ENCODE measurements at regions not wholly inside any gene's neighbourhood (a gene's known extent, or its start where the extent isn't known, plus 50 kb on each side); places are given as distances from the start of the nearest gene placed in this dataset.

GRCh38 chr19:28318469-28319179 is 894.3 kb downstream of the UQCRFS1 start:
- CTCF ChIA-PET, result no interaction called here
- Histone ChIP-seq H3K36me3 (ENCODE audit: insufficient read depth, low read length, poor library complexity, severe bottlenecking) (no peaks in the 10 kb centered on the region), H3K4me3 (ENCODE audit: low read depth, low read length, poor library complexity, severe bottlenecking) (no peak overlapping the region), H3K27me3 (replicated peaks; ENCODE audit: insufficient read depth, low read depth, low read length, poor library complexity) (no peaks in the 10 kb centered on the region), H3K9me3 (ENCODE audit: low read depth, low read length, poor library complexity, severe bottlenecking) (no peaks in the 10 kb centered on the region), H3K27ac (ENCODE audit: low read depth, low read length, poor library complexity, severe bottlenecking) (no peak overlapping the region), H3K4me1 (ENCODE audit: insufficient read depth, low read length, poor library complexity, severe bottlenecking) (no peaks in the 10 kb centered on the region)
- intact Hi-C loops (cut with micrococcal nuclease; ENCODE audit: unreplicated experiment), result no loop called here
- DNase-seq (ENCODE audit: low spot score), result no peak
- TF ChIP-seq, protein P1, sequence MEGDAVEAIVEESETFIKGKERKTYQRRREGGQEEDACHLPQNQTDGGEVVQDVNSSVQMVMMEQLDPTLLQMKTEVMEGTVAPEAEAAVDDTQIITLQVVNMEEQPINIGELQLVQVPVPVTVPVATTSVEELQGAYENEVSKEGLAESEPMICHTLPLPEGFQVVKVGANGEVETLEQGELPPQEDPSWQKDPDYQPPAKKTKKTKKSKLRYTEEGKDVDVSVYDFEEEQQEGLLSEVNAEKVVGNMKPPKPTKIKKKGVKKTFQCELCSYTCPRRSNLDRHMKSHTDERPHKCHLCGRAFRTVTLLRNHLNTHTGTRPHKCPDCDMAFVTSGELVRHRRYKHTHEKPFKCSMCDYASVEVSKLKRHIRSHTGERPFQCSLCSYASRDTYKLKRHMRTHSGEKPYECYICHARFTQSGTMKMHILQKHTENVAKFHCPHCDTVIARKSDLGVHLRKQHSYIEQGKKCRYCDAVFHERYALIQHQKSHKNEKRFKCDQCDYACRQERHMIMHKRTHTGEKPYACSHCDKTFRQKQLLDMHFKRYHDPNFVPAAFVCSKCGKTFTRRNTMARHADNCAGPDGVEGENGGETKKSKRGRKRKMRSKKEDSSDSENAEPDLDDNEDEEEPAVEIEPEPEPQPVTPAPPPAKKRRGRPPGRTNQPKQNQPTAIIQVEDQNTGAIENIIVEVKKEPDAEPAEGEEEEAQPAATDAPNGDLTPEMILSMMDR (conservative IDR thresholded peaks at IDR 0.05; ENCODE audit: low read depth, low read length), result no peak
- no peak for TF ChIP-seq EZH2 (IDR thresholded peaks at IDR 0.05; ENCODE audit: borderline replicate concordance, low read depth, low read length, poor library complexity, severe bottlenecking)
- POLR2A ChIA-PET (ENCODE audit: low non-redundant PET), result no interaction called here
- no TSS peak for BruUV-seq (replicated peaks)

DNA sequence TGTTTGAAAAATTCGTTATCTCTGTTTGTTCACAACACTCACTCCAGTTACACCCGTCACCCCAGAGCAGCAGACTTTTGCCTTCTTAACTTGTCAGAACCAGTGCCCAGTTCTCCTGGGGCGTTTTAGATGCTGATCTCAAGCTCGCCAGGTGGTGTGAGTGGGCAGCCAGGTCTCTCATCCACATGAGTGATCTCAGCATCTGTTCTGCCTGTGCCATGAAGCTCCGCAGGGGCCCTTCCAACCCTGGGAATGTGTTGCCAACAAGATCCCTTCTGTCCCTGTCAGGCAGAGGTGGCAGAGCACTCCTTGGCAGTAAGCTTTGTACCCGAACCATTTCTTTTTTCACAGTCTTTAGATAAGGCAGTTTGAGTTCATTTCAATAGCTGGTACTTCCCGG is 896.5 kb downstream of the UQCRFS1 start:
- ChIA-PET POLR2A (ENCODE audit: low non-redundant PET) (no interaction called here), CTCF (no interaction called here)
- Histone ChIP-seq H3K4me3 (ENCODE audit: low read depth, low read length, poor library complexity, severe bottlenecking) (no peak overlapping the region), H3K4me1 (ENCODE audit: insufficient read depth, low read length, poor library complexity, severe bottlenecking) (peaks cover 5% of the 10 kb centered on the region), H3K27ac (ENCODE audit: low read depth, low read length, poor library complexity, severe bottlenecking) (no peak overlapping the region), H3K9me3 (ENCODE audit: low read depth, low read length, poor library complexity, severe bottlenecking) (peaks cover 4% of the 10 kb centered on the region), H3K36me3 (ENCODE audit: insufficient read depth, low read length, poor library complexity, severe bottlenecking) (no peaks in the 10 kb centered on the region), H3K27me3 (replicated peaks; ENCODE audit: insufficient read depth, low read depth, low read length, poor library complexity) (no peaks in the 10 kb centered on the region)
- TF ChIP-seq, protein P1 (conservative IDR thresholded peaks at IDR 0.05; ENCODE audit: low read depth, low read length), result no peak
- TF ChIP-seq EZH2 (IDR thresholded peaks at IDR 0.05; ENCODE audit: borderline replicate concordance, low read depth, low read length, poor library complexity, severe bottlenecking), result no peak
- intact Hi-C loops (cut with micrococcal nuclease; ENCODE audit: unreplicated experiment), result no loop called here
- no peak for DNase-seq (ENCODE audit: low spot score)
- no TSS peak for BruUV-seq (replicated peaks)

DNA sequence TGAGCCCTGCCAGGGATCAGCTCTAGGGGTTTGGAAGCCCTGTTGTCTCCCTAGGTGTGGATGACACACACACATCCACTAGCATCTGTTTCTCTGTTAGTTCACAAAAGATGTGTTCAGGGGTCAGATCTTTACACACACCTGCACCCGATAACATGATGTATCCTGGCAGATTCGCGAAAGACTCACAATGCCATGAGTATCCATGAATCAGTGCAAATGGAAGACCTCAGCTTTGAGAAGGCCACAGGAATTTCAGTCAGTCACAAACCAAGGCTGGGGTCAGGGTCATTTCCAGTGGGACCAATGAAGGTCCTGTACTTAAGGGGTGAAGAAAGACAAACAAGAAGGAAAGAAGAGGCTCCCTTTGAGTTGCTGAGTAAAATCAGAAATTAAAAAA is 898.2 kb downstream of the UQCRFS1 start:
- POLR2A ChIA-PET (ENCODE audit: low non-redundant PET), result no interaction called here
- intact Hi-C loops (cut with micrococcal nuclease; ENCODE audit: unreplicated experiment), result no loop called here
- CTCF ChIA-PET, result no interaction called here
- TF ChIP-seq, protein P1 (conservative IDR thresholded peaks at IDR 0.05; ENCODE audit: low read depth, low read length), result no peak
- no peak for TF ChIP-seq EZH2 (IDR thresholded peaks at IDR 0.05; ENCODE audit: borderline replicate concordance, low read depth, low read length, poor library complexity, severe bottlenecking)
- Histone ChIP-seq H3K27ac (ENCODE audit: low read depth, low read length, poor library complexity, severe bottlenecking) (no peak overlapping the region), H3K27me3 (replicated peaks; ENCODE audit: insufficient read depth, low read depth, low read length, poor library complexity) (no peaks in the 10 kb centered on the region), H3K4me1 (ENCODE audit: insufficient read depth, low read length, poor library complexity, severe bottlenecking) (peaks cover 5% of the 10 kb centered on the region), H3K4me3 (ENCODE audit: low read depth, low read length, poor library complexity, severe bottlenecking) (no peak overlapping the region), H3K9me3 (ENCODE audit: low read depth, low read length, poor library complexity, severe bottlenecking) (peaks cover 10% of the 10 kb centered on the region), H3K36me3 (ENCODE audit: insufficient read depth, low read length, poor library complexity, severe bottlenecking) (no peaks in the 10 kb centered on the region)
- DNase-seq (ENCODE audit: low spot score), result no peak
- BruUV-seq (replicated peaks), result no TSS peak
